Body of pancreas (tissue), 4 donors: ENCODE measurements at regions not wholly inside any gene's neighbourhood (a gene's known extent, or its start where the extent isn't known, plus 50 kb on each side); places are given as distances from the start of the nearest gene placed in this dataset.

ENCODE experiments used
- CTCF ChIP-seq, 7 experiments: fragments of 450-650 bp in 4 of 7; fragments of 200-600 bp in 3 of 7; sonication (generic) in 3 of 7; IDR thresholded peaks; one replicate each; pipeline ENCODE4 v1.5.1; 2016 to 2019; ENCODE audit warnings: antibody characterized with exemption in 7 of 7
- POLR2A ChIP-seq, 3 donors: fragments of 450-650 bp; IDR thresholded peaks; one replicate each; pipeline ENCODE4 v1.6.1; 2016; ENCODE audit warnings: antibody characterized with exemption in 3 of 3, mild to moderate bottlenecking in 2 of 3

GRCh38 chr9:135302329-135303279, 177.0 kb upstream of the PPP1R26 start:
- TF ChIP-seq CTCF (IDR thresholded peaks at IDR 0.05) (no peak), POLR2A (IDR thresholded peaks at IDR 0.05) (no peak)
